Spinal cord (tissue), 9 donors: ENCODE measurements at regions not wholly inside any gene's neighbourhood (a gene's known extent, or its start where the extent isn't known, plus 50 kb on each side); places are given as distances from the start of the nearest gene placed in this dataset.

Experiments
- DNase-seq, 6 donors: peaks; one replicate each; pipeline versions ENCODE4 v3.0.0 to v3.0.0-alpha.2; 2013 to 2015; ENCODE audit warnings: low spot score in 6 of 6, low read depth in 4 of 6
- H3K27ac ChIP-seq: one replicate; pipeline ENCODE4 v1.5.1; 2013; ENCODE audit warnings: low read depth, low read length, control low read depth
- H3K27me3 ChIP-seq: one replicate; pipeline ENCODE4 v1.6.1; 2013; ENCODE audit warnings: low read length; ENCODE audit not compliant: control insufficient read depth, insufficient read depth
- H3K36me3 ChIP-seq: one replicate; pipeline ENCODE4 v1.6.1; 2013; ENCODE audit warnings: low read length; ENCODE audit not compliant: control insufficient read depth, insufficient read depth
- H3K4me1 ChIP-seq: one replicate; pipeline ENCODE4 v1.6.1; 2013; ENCODE audit warnings: low read length; ENCODE audit not compliant: control insufficient read depth, insufficient read depth
- H3K4me3 ChIP-seq: one replicate; pipeline ENCODE4 v1.5.1; 2013; ENCODE audit warnings: low read depth, low read length, control low read depth
- H3K9me3 ChIP-seq: one replicate; pipeline ENCODE4 v1.6.1; 2013; ENCODE audit warnings: low read length; ENCODE audit not compliant: control insufficient read depth, insufficient read depth
- WGBS: methylation state at CpG from one replicate; pipeline ENCODE4 v1.1.5; 2013; ENCODE audit warnings: missing lambda C conversion rate; ENCODE audit not compliant: insufficient coverage; 5-methylcytosine and 5-hydroxymethylcytosine counted together
- donor health status: healthy.

DNA sequence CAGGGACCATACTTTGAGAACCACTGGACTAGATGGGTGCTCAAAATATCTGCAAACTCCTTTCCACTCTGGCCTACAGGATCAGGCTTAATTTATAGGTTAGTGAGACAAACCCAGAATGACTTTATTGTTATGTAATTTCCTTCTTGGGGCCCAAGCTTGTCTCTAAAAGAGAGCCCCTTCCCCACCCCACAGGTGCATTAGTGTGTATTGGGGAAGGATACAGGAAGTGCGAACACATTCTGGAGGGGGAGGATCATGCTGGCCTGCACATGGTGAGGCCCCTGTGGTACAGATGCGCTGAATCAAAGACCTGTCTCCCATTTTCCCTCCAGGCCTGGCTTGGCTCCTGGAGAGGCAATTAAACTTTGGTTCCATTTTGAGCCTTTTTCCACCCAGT lies 273.0 kb upstream of the LRTM1 start:
- H3K27me3 ChIP-seq = no peaks in the 10 kb centered on the region
- no peak overlapping the region for H3K4me3 ChIP-seq
- no peaks in the 10 kb centered on the region for H3K9me3 ChIP-seq
- WGBS = 75% methylated on average over 2 of the region's 2 CpGs
- H3K4me1 ChIP-seq = peaks cover 3% of the 10 kb centered on the region
- H3K36me3 ChIP-seq = no peaks in the 10 kb centered on the region
- DNase-seq = no peak
- no peak overlapping the region for H3K27ac ChIP-seq

DNA sequence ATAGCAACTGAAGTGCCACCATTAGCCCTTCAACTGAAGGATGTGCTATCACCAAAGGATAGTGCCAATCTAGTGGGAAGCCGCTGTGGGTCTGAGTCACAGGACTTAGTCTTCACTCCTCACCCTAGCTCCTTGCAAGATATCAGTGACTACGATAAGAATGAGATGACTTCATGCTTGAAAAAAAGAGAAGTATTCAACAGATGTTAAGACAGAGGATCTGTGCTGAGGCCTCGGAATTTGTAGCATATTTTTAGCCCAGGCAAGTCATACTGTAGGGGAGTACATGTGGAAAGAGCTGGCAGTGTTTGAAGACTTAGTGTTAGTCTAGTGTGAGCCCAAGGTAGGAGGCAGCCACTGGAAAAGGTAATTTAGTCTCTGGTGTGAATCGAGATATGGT lies 270.7 kb upstream of the LRTM1 start:
- no peaks in the 10 kb centered on the region for H3K36me3 ChIP-seq
- 98% methylated on average over 3 of the region's 4 CpGs for WGBS
- H3K4me1 ChIP-seq = peaks cover 3% of the 10 kb centered on the region
- H3K9me3 ChIP-seq = no peaks in the 10 kb centered on the region
- no peaks in the 10 kb centered on the region for H3K27me3 ChIP-seq
- H3K4me3 ChIP-seq = no peak overlapping the region
- H3K27ac ChIP-seq = no peak overlapping the region
- DNase-seq = no peak

DNA sequence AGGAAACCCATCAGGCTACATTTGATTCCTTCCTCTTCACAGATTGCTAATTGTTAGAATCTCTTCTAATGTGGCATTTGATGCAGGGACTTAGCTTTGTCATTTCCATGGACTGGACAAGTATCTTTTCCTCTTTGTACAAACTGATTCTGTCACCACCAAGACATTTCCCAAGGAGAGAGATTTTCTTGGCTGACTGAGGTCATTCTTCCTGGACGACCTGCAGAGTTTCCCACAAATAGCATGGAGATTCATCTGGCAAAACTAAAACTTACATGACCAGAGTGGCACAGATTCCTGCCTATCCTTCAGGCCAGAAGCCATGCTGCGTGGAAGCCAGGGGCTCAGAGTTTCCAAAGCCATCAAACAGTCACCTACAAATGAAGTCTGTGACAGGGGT lies 269.2 kb upstream of the LRTM1 start:
- Histone ChIP-seq H3K36me3 (no peaks in the 10 kb centered on the region), H3K27me3 (no peaks in the 10 kb centered on the region), H3K4me1 (peaks cover 3% of the 10 kb centered on the region), H3K9me3 (no peaks in the 10 kb centered on the region), H3K4me3 (no peak overlapping the region), H3K27ac (no peak overlapping the region)
- 25% methylated on average over 2 of the region's 2 CpGs for WGBS
- peak in 1 of 6 donors; percentile 29 for DNase-seq

DNA sequence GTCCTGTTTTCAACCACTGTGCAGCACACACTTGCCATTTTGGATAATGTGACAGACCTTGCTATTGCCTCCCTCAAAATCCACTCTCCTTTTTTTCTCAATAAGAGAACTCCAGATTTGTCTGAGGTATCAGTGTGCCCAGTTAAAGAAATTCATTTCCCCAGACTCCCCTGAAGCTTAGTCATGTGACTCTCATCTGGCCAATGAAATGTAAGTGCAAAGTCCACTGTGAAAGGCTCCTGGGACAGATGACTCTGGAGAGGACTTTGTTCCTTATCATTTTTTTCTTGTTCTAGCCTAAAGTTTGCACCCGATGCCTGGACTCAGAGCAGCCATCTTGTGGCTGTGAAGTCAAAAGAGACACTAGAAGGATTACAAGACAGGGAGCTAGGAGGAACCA lies 268.6 kb upstream of the LRTM1 start:
- Histone ChIP-seq H3K27me3 (no peaks in the 10 kb centered on the region), H3K4me3 (no peak overlapping the region), H3K9me3 (no peaks in the 10 kb centered on the region), H3K36me3 (no peaks in the 10 kb centered on the region), H3K27ac (no peak overlapping the region), H3K4me1 (peaks cover 3% of the 10 kb centered on the region)
- WGBS = 86% methylated on average over 1 of the region's 1 CpG
- DNase-seq = no peak

DNA sequence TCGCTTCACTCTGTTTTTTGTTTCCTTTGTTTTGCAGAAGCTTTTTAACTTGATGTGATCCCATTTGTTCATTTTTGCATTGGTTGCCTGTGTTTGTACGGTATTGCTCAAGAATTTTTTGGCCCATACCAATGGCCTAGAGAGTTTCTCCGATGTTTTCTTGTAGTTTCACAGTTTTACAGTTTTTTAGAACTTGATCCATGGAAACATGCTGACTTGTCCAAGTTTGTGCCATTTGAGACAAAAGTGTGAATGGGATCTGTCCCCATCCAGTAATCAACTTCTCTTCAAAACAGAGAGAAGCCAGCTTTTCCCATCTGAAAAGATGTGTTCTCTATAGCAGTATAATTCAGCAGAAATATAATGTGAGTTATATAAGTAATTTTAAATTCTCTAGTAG lies 266.5 kb upstream of the LRTM1 start:
- H3K36me3 ChIP-seq = no peaks in the 10 kb centered on the region
- H3K9me3 ChIP-seq = no peaks in the 10 kb centered on the region
- no peak overlapping the region for H3K4me3 ChIP-seq
- WGBS = 43% methylated on average over 1 of the region's 3 CpGs
- no peak overlapping the region for H3K27ac ChIP-seq
- peaks cover 3% of the 10 kb centered on the region for H3K4me1 ChIP-seq
- no peaks in the 10 kb centered on the region for H3K27me3 ChIP-seq
- DNase-seq = peak in 2 of 6 donors; percentile 26 to 76

DNA sequence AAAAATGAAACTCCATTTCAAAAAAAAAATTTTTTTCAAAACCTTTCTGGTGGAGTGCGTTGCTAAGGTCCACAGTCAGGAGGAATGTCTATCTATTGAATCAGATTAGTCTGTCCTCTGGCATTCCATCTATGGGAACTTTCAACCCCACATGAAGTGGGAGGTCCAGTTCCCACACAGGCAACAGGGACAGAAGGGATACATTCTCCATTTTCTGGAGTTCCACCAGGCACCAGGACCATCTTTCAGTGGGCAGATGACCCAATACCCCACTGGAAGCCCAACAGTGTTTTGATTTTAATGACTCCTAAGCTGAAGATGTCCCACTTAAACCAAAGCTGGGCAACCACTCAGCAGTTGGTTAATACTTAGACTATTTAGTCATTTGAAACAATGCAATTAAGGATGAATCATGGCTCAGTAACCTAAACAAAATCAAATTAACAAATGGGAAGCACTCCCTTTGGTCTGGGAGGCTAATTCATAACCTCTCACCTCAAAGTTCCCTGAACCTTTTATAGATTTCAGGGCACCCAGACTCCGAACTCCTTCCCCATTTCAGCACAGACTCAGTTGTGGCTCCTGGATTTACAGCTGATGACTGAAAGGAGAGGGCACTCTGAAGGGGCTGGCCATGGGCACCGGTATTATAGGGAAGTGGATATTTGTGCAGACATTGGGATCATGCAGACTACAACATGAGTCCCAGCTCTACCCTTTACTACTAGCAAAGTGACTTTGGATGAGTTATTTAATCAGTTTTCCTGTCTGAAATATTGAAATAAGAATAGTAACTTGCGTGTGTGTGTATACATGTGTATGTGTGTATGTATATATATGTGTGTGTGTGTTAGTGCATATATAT lies 264.3 kb upstream of the LRTM1 start:
- H3K36me3 ChIP-seq = no peaks in the 10 kb centered on the region
- H3K4me3 ChIP-seq = no peak overlapping the region
- H3K27me3 ChIP-seq = no peaks in the 10 kb centered on the region
- 100% methylated on average over 1 of the region's 4 CpGs for WGBS
- no peak overlapping the region for H3K27ac ChIP-seq
- no peak for DNase-seq
- H3K4me1 ChIP-seq = peaks cover 2% of the 10 kb centered on the region
- H3K9me3 ChIP-seq = peaks cover 1% of the 10 kb centered on the region

DNA sequence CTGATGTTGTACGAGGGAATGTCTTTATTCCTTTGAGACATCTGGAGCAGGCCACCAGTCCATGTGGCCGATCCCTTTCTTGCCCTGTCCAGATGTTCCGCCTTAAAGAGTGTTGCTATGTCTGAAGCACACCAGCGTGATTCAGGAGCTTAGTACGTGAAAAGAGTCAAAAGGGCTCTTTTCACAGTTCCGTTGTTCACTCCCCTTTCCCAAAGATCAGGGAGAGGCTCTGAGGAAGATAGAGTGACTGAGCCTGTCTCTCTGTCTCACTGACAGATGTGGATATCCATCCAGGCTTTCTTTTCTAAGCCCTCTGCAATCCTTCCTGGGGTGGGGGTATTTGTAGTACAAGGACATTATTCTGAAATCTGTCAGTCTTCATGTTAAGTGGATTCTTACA lies 262.5 kb upstream of the LRTM1 start:
- DNase-seq = no peak
- Histone ChIP-seq H3K27me3 (no peaks in the 10 kb centered on the region), H3K9me3 (peaks cover 1% of the 10 kb centered on the region), H3K4me1 (no peaks in the 10 kb centered on the region), H3K36me3 (no peaks in the 10 kb centered on the region), H3K4me3 (no peak overlapping the region), H3K27ac (no peak overlapping the region)
- 59% methylated on average over 4 of the region's 6 CpGs for WGBS

DNA sequence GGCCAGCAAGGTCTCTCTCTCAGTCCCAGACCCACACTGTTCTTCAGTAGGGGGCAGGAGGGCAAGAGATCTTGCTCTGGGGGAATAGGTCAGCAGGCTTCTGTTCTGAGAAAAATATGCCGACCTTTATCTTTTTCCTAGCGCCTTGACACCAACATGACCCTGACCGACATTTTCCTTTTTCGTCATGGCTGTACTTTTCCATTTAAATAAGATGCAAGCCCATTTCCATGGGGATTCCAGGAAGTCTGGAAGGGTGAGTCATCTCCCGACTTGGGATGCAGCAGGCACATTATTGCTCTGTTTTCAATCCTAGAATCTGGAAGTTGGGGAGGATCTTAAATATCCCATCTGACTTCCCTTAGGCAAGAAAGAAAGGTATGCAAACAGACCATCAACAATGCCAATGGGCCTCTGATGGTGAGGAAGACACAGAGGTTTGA lies 261.5 kb upstream of the LRTM1 start:
- Histone ChIP-seq H3K36me3 (no peaks in the 10 kb centered on the region), H3K4me1 (no peaks in the 10 kb centered on the region), H3K9me3 (peaks cover 1% of the 10 kb centered on the region), H3K4me3 (no peak overlapping the region), H3K27ac (no peak overlapping the region), H3K27me3 (no peaks in the 10 kb centered on the region)
- 92% methylated on average over 4 of the region's 5 CpGs for WGBS
- DNase-seq = no peak

DNA sequence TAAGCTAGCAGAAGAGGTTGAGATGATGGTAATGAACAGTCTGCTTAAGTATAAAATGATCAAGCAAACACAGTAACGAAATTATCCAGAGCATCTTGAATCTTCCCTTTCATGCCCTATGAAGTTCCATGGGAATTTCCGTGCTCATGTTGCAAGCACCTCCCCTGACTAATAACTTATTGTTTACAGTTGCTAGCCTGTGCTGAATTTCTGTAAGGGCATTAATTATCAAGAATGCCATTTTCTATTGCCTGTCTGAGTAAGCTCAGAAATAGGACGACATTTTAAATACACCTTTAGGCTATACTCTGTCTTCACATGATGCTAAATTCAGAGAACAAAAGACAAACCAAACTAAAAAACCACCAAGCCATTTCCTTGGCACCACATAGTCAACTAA lies 257.5 kb upstream of the LRTM1 start:
- H3K27ac ChIP-seq = no peak overlapping the region
- no peak overlapping the region for H3K4me3 ChIP-seq
- no peaks in the 10 kb centered on the region for H3K4me1 ChIP-seq
- H3K36me3 ChIP-seq = no peaks in the 10 kb centered on the region
- no peaks in the 10 kb centered on the region for H3K27me3 ChIP-seq
- DNase-seq = no peak
- peaks cover 1% of the 10 kb centered on the region for H3K9me3 ChIP-seq
- WGBS = 67% methylated on average over 1 of the region's 3 CpGs

DNA sequence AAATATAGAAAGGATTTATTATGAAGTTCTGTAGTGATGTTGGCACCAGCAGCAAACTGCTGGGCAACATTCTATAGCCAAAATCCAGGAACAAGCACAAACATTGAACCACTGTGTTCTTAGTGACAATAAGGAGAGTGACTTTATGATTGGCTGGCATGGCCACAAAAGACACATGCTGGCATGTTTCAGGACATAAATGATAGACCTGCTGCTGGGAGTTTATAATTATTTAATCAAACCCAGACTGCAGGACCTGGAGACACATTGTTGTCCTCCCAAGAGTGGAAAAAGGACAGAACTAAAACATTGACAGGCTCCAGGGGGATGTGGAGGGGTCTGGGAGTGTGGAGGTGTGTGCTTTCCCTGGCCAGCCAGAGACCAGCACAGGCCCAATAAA lies 255.3 kb upstream of the LRTM1 start:
- Histone ChIP-seq H3K27ac (no peak overlapping the region), H3K4me3 (no peak overlapping the region), H3K4me1 (no peaks in the 10 kb centered on the region), H3K36me3 (no peaks in the 10 kb centered on the region), H3K27me3 (no peaks in the 10 kb centered on the region), H3K9me3 (no peaks in the 10 kb centered on the region)
- no peak for DNase-seq
